SK-N-SH treated with all-trans-retinoic acid at 6 μM for 48 hours (cell line): ENCODE measurements at regions not wholly inside any gene's neighbourhood (a gene's known extent, or its start where the extent isn't known, plus 50 kb on each side); places are given as distances from the start of the nearest gene placed in this dataset.
"Not testable (repeated sequence)": the region's sequence is repeated elsewhere in the genome, so short reads cannot be mapped to it uniquely, and the experiment has no call there.

Experiments
- ARNTL ChIP-seq: fragments of 450-650 bp; formaldehyde crosslinking; IDR thresholded peaks from 2 replicates; pipeline ENCODE4 v1.5.0; 2020; ENCODE audit warnings: low read depth, mild to moderate bottlenecking, moderate library complexity, borderline replicate concordance
- BACH2 ChIP-seq: fragments of 250-450 bp; sonication (Bioruptor Pico); IDR thresholded peaks from 2 replicates; pipeline ENCODE4 v1.9.0; 2021; ENCODE audit warnings: mild to moderate bottlenecking, borderline replicate concordance
- CREB5 ChIP-seq: fragments of 250-450 bp; sonication (Bioruptor Pico); IDR thresholded peaks from 2 replicates; pipeline ENCODE4 v1.5.1; 2020; ENCODE audit warnings: low read depth, mild to moderate bottlenecking, moderate library complexity
- OSR1 ChIP-seq: fragments of 250-450 bp; sonication (Bioruptor Pico); IDR thresholded peaks from 2 replicates; pipeline ENCODE4 v1.8.0; 2022; ENCODE audit warnings: moderate library complexity, mild to moderate bottlenecking, inconsistent platforms
- POU6F1 ChIP-seq: fragments of 250-450 bp; sonication (Bioruptor Pico); IDR thresholded peaks from 2 replicates; pipeline ENCODE4 v1.8.0; 2021; ENCODE audit warnings: low read depth, mild to moderate bottlenecking, moderate library complexity, borderline replicate concordance
- PPARA ChIP-seq: fragments of 250-450 bp; sonication (Bioruptor Pico); IDR thresholded peaks from 2 replicates; pipeline ENCODE4 v1.5.0; 2020; ENCODE audit warnings: mild to moderate bottlenecking, borderline replicate concordance
- RARB ChIP-seq: fragments of 250-450 bp; sonication (Bioruptor Pico); IDR thresholded peaks from 2 replicates; pipeline ENCODE4 v1.8.0; 2021; ENCODE audit warnings: mild to moderate bottlenecking, moderate library complexity
- SNAI2 ChIP-seq: fragments of 250-450 bp; sonication (Bioruptor Pico); IDR thresholded peaks from 2 replicates; pipeline ENCODE4 v1.5.0; 2020; ENCODE audit warnings: mild to moderate bottlenecking, moderate library complexity
- ZFP3 ChIP-seq: fragments of 250-450 bp; sonication (Bioruptor Pico); IDR thresholded peaks from 2 replicates; pipeline ENCODE4 v1.5.0; 2020; ENCODE audit warnings: mild to moderate bottlenecking, moderate library complexity
- TF ChIP-seq, protein P1 (sequence below): fragments of 250-450 bp; sonication (Bioruptor Pico); IDR thresholded peaks from 2 replicates; pipeline ENCODE4 v1.8.0; 2020; ENCODE audit warnings: mild to moderate bottlenecking, moderate library complexity, borderline replicate concordance

DNA sequence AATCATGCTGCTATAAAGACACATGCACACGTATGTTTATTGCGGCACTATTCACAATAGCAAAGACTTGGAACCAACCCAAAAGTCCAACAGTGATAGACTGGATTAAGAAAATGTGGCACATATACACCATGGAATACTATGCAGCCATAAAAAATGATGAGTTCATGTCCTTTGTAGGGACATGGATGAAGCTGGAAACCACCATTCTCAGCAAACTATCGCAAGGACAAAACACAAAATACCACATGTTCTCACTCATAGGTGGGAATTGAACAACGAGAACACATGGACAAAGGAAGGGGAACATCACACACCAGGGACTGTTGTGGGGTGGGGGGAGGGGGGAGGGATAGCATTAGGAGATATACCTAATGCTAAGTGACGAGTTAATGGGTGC is 61.8 kb upstream of the MAP3K1 start:
- not testable (repeated sequence) for TF ChIP-seq RARB (CRISPR knock-in tag); ARNTL (CRISPR knock-in tag); ZFP3 (CRISPR knock-in tag); OSR1; POU6F1 (CRISPR knock-in tag); PPARA (CRISPR knock-in tag); SNAI2 (CRISPR knock-in tag); BACH2 (CRISPR knock-in tag); CREB5 (CRISPR knock-in tag)
- TF ChIP-seq, protein P1, sequence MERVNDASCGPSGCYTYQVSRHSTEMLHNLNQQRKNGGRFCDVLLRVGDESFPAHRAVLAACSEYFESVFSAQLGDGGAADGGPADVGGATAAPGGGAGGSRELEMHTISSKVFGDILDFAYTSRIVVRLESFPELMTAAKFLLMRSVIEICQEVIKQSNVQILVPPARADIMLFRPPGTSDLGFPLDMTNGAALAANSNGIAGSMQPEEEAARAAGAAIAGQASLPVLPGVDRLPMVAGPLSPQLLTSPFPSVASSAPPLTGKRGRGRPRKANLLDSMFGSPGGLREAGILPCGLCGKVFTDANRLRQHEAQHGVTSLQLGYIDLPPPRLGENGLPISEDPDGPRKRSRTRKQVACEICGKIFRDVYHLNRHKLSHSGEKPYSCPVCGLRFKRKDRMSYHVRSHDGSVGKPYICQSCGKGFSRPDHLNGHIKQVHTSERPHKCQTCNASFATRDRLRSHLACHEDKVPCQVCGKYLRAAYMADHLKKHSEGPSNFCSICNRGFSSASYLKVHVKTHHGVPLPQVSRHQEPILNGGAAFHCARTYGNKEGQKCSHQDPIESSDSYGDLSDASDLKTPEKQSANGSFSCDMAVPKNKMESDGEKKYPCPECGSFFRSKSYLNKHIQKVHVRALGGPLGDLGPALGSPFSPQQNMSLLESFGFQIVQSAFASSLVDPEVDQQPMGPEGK (CRISPR knock-in tag) = not testable (repeated sequence)
